Upper lobe of left lung (tissue), 4 donors: ENCODE measurements at regions not wholly inside any gene's neighbourhood (a gene's known extent, or its start where the extent isn't known, plus 50 kb on each side); places are given as distances from the start of the nearest gene placed in this dataset.

Experiments used
- CTCF ChIP-seq, 6 experiments: fragments of 450-650 bp in 4 of 6; fragments of 200-600 bp in 2 of 6; sonication (generic) in 2 of 6; IDR thresholded peaks; one replicate each; pipeline ENCODE4 v1.5.1; 2016 to 2019; ENCODE audit warnings: antibody characterized with exemption in 6 of 6
- EP300 ChIP-seq, 4 donors: sonication (generic); formaldehyde crosslinking; IDR thresholded peaks; one replicate each; pipeline ENCODE4 v1.5.1; 2017; ENCODE audit warnings: antibody characterized with exemption in 4 of 4, control low read depth in 2 of 4
- POLR2A ChIP-seq, 4 donors: fragments of 450-650 bp; IDR thresholded peaks; one replicate each; pipeline ENCODE4 v1.5.1; 2016 to 2017; ENCODE audit warnings: antibody characterized with exemption in 4 of 4, mild to moderate bottlenecking in 2 of 4
- POLR2AphosphoS5 ChIP-seq, 2 donors: sonication (generic); formaldehyde crosslinking; IDR thresholded peaks; one replicate each; pipeline ENCODE4 v1.5.1; 2017; ENCODE audit warnings: antibody characterized with exemption in 2 of 2

DNA sequence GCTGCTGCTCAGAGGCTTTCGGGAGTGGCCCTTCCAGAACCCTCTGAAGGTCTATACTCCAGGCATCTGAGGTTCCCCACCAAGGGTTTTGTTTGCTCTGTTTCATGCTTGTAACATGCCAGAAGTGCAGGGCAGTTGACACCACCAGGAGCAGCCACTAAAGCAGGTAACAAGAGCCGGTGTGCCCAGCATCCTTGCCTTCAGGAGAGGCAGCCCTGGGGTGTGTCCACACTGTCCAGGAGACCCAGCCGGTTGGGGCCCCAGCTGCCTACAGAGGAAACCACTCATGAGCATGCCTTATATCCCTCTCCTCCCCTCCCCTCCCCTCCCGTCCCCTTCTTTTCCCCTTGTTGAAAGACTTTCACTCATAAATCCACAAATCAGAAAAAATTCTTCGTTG is 93.1 kb downstream of the CD8B2 start:
- TF ChIP-seq POLR2A (IDR thresholded peaks at IDR 0.05) (no peak), CTCF (IDR thresholded peaks at IDR 0.05) (no peak), POLR2AphosphoS5 (IDR thresholded peaks at IDR 0.05) (no peak), EP300 (IDR thresholded peaks at IDR 0.05) (no peak)
